ENCODE measurements at regions not wholly inside any gene's neighbourhood (a gene's known extent, or its start where the extent isn't known, plus 50 kb on each side); places are given as distances from the start of the nearest gene placed in this dataset.

DNA sequence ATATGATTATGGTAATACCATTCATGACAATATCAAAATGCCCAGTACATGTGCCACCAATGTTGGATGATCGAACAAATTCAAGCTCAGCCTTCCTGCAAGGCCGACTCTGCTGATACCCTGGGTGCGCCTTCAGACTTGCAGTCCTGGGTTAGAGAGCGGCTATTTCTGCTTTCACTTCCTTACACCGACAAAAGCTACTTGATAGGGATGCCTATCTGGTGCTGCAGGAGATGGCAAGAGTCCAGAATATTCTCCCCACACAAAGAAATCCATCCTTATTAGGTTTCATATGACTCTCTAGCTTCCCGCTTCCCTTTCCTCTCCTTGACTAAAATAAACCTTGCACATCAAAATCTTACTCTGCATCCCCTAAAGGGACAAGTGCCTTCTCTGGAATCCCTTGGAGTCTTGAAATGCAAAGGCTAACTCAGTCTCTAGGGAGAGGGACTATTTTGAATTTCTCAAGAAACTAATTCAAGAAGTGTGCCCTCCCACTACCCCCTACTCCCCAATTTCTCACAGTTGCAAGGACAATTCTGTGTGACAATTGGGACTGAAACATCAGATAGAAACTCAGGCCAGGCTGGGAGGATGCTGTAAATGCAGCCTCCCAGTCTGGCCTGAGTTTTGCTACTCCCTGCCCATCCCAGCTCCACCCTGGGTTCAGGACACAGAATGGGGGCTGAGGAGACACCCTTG, 103.1 kb upstream of the USP24 start:
- no peak for TF ChIP-seq EZH2phosphoT487 (IDR thresholded peaks at IDR 0.05; ENCODE audit: low read depth)
- TF ChIP-seq, protein P1, sequence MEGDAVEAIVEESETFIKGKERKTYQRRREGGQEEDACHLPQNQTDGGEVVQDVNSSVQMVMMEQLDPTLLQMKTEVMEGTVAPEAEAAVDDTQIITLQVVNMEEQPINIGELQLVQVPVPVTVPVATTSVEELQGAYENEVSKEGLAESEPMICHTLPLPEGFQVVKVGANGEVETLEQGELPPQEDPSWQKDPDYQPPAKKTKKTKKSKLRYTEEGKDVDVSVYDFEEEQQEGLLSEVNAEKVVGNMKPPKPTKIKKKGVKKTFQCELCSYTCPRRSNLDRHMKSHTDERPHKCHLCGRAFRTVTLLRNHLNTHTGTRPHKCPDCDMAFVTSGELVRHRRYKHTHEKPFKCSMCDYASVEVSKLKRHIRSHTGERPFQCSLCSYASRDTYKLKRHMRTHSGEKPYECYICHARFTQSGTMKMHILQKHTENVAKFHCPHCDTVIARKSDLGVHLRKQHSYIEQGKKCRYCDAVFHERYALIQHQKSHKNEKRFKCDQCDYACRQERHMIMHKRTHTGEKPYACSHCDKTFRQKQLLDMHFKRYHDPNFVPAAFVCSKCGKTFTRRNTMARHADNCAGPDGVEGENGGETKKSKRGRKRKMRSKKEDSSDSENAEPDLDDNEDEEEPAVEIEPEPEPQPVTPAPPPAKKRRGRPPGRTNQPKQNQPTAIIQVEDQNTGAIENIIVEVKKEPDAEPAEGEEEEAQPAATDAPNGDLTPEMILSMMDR (IDR thresholded peaks at IDR 0.05; ENCODE audit: low read depth, low read length) = no peak

Data from OCI-LY3 (cell line).